Nephron progenitor cell (in vitro differentiated cells): ENCODE measurements at regions not wholly inside any gene's neighbourhood (a gene's known extent, or its start where the extent isn't known, plus 50 kb on each side); places are given as distances from the start of the nearest gene placed in this dataset.

Experiments used
- DNase-seq: peaks from one replicate; pipeline ENCODE4 v3.0.0; 2021
- H3K27ac Mint-ChIP-seq: 2 replicates; pipeline ENCODE4 v1.8.0; 2021; ENCODE audit warnings: mild to moderate bottlenecking, moderate library complexity, mixed read lengths
- H3K27me3 Mint-ChIP-seq: 2 replicates; pipeline ENCODE4 v1.8.0; 2021; ENCODE audit warnings: mild to moderate bottlenecking, low read depth, mixed read lengths; ENCODE audit not compliant: poor library complexity
- H3K36me3 Mint-ChIP-seq: 2 replicates; pipeline ENCODE4 v1.8.0; 2021; ENCODE audit warnings: low read depth, mixed read lengths
- H3K4me1 Mint-ChIP-seq: 2 replicates; pipeline ENCODE4 v1.8.0; 2021; ENCODE audit warnings: mixed read lengths
- H3K4me3 Mint-ChIP-seq: 2 replicates; pipeline ENCODE4 v1.8.0; 2021; ENCODE audit warnings: mild to moderate bottlenecking, moderate library complexity, mixed read lengths
- H3K9me3 Mint-ChIP-seq: 2 replicates; pipeline ENCODE4 v1.8.0; 2021; ENCODE audit warnings: mild to moderate bottlenecking, moderate library complexity, mixed read lengths
- TF ChIP-seq, protein P1 (sequence below): fragments of 200-600 bp; sonication (generic); IDR thresholded peaks from 2 replicates; pipeline ENCODE4 v1.5.0; 2021; ENCODE audit warnings: antibody characterized with exemption

DNA sequence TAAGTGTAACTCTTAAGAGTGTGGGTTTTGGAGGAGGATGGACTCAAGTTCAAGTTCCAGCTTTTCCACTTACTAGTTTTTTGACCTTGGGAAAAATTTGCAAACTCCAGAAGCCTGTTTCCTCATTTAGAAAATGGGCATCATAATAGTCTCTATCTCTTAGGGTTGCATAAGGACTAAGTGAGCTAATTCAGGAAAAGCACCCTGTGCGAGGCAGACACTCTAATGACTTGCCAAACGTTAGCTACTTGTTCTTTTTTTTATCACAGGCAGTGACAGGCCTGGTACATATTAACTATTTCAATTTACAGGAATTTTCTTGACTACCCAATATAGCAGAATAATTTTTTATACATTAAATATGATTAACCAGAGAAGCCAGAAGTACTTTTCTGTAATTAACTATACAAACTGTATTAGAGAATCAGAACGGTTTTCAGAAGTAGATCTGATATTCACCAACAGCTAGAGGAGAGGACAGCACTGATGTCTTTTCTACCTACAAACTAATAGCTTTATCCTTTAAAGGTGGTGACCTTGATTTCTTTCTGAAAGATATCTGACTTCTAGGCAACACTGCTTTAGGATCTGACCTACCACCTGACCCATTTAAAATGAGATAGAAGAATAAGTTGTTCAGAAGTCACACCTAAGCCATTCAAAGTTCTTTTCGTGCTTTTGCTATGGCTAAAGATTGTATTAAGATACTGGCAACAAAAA is 139.6 kb upstream of the HAND2 start:
- no peak for DNase-seq
- no peaks in the 10 kb centered on the region for H3K36me3 Mint-ChIP-seq
- no peaks in the 10 kb centered on the region for H3K4me1 Mint-ChIP-seq
- no peaks in the 10 kb centered on the region for H3K27me3 Mint-ChIP-seq
- TF ChIP-seq, protein P1, sequence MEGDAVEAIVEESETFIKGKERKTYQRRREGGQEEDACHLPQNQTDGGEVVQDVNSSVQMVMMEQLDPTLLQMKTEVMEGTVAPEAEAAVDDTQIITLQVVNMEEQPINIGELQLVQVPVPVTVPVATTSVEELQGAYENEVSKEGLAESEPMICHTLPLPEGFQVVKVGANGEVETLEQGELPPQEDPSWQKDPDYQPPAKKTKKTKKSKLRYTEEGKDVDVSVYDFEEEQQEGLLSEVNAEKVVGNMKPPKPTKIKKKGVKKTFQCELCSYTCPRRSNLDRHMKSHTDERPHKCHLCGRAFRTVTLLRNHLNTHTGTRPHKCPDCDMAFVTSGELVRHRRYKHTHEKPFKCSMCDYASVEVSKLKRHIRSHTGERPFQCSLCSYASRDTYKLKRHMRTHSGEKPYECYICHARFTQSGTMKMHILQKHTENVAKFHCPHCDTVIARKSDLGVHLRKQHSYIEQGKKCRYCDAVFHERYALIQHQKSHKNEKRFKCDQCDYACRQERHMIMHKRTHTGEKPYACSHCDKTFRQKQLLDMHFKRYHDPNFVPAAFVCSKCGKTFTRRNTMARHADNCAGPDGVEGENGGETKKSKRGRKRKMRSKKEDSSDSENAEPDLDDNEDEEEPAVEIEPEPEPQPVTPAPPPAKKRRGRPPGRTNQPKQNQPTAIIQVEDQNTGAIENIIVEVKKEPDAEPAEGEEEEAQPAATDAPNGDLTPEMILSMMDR: no peak
- H3K4me3 Mint-ChIP-seq: no peak overlapping the region
- no peaks in the 10 kb centered on the region for H3K9me3 Mint-ChIP-seq
- no peak overlapping the region for H3K27ac Mint-ChIP-seq

DNA sequence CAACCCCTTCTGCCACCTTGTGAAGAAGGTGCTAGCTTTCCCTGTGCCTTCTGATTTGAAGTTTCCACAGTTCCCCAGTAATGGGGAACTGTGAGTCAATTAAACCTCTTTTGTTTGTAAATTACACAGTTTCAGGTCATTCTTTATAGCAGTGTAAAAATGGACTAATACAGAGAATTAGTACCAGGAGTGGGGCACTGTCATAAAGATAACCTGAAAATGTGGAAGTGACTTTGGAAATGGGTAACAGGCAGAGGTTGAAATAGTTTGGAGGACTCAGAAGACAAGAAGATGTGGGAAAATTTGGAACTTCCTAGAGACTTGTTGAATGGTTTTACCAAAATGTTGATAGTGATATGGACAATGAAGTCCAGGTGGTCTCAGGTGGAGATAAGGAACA is 131.0 kb upstream of the HAND2 start:
- no peak for DNase-seq
- Mint-ChIP-seq H3K36me3 (no peaks in the 10 kb centered on the region), H3K9me3 (peaks cover 6% of the 10 kb centered on the region), H3K4me3 (no peak overlapping the region), H3K4me1 (no peaks in the 10 kb centered on the region), H3K27me3 (peaks cover 16% of the 10 kb centered on the region), H3K27ac (no peak overlapping the region)
- TF ChIP-seq, protein P1: no peak

DNA sequence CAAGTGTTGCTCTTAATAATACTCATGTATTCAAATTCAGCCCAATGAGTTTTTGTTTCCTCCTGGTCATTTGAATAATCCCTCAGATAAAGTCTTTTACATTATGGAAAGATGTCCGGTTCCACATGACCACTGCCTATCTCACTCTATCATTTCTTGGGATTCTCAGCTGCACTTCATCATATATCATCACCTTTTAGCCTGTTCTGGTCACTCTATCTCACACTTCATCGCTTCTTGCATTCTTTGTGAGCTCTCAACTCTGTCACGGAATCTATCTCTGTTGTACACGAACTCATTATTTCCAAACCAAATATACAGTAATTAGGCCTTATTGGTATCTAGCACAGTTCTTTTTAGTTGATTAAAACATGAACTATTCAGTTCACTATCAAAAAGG is 126.9 kb upstream of the HAND2 start:
- Mint-ChIP-seq H3K27ac (no peak overlapping the region), H3K4me3 (no peak overlapping the region), H3K27me3 (peaks cover 12% of the 10 kb centered on the region), H3K36me3 (no peaks in the 10 kb centered on the region), H3K4me1 (no peaks in the 10 kb centered on the region), H3K9me3 (peaks cover 6% of the 10 kb centered on the region)
- TF ChIP-seq, protein P1: no peak
- DNase-seq: no peak

DNA sequence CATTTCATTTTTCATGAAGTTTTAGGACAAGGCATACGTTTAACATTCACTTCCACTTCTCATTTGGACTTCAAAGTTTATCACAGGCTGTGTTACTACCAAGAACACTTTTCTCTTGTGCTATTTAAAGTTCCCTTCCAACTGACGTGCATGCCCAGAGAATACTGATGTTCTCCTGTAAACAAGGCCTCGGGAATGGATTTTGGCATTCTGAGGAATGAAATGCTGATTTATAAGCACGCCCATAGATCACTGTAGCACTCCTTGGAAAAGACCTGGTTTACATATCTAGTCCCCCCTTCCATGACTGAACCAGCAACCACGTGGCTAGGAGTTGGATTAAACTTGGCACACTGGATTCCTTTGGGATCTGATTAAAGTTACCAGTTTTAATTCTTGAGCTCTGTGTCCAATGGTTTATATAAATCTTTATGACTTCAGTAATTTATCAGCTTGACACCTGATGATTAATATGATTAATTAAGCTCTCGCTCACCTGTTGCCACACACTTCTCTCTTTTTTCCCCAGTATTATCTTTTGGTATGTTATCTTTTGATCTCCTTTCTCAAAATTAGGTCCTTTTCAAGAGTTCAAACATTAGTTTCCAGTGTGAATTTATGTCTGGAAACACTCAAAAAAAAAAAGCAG is 122.4 kb upstream of the HAND2 start:
- H3K9me3 Mint-ChIP-seq: no peaks in the 10 kb centered on the region
- no peak overlapping the region for H3K27ac Mint-ChIP-seq
- no peaks in the 10 kb centered on the region for H3K4me1 Mint-ChIP-seq
- no peaks in the 10 kb centered on the region for H3K27me3 Mint-ChIP-seq
- H3K4me3 Mint-ChIP-seq: no peak overlapping the region
- no peaks in the 10 kb centered on the region for H3K36me3 Mint-ChIP-seq
- TF ChIP-seq, protein P1: no peak
- no peak for DNase-seq

DNA sequence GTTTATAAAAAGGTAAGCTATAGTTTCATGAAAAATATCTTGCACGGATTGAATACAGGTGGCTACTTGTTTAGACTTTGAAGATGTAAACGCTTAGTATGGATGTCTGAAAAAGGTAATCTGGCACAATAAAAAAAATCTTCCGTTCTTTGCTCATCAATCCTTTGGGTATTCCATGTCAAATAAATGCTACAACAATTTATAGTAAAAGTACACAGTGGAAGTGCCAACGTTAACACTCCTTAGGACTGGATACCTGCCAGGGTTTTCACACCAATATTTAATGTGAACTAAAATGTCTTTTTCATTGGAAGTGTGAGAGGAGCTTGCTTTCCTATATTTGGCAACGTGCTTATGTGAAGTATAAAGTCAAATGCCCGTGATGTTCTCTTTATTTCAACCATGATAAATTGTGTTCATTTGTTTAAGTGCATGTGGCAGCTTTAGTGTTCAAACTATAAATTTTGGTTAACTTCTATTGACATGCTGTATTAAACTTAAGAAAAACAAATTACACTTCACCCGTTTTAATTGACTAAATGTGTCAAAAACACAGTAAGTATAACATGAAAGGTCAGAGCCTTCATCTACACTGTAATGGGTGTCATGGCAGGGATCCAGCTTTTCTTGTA is 121.7 kb upstream of the HAND2 start:
- no peaks in the 10 kb centered on the region for H3K36me3 Mint-ChIP-seq
- no peaks in the 10 kb centered on the region for H3K9me3 Mint-ChIP-seq
- H3K4me1 Mint-ChIP-seq: no peaks in the 10 kb centered on the region
- no peak overlapping the region for H3K4me3 Mint-ChIP-seq
- H3K27me3 Mint-ChIP-seq: no peaks in the 10 kb centered on the region
- TF ChIP-seq, protein P1: no peak
- DNase-seq: no peak
- H3K27ac Mint-ChIP-seq: no peak overlapping the region
